ENCODE measurements at regions not wholly inside any gene's neighbourhood (a gene's known extent, or its start where the extent isn't known, plus 50 kb on each side); places are given as distances from the start of the nearest gene placed in this dataset.

DNA sequence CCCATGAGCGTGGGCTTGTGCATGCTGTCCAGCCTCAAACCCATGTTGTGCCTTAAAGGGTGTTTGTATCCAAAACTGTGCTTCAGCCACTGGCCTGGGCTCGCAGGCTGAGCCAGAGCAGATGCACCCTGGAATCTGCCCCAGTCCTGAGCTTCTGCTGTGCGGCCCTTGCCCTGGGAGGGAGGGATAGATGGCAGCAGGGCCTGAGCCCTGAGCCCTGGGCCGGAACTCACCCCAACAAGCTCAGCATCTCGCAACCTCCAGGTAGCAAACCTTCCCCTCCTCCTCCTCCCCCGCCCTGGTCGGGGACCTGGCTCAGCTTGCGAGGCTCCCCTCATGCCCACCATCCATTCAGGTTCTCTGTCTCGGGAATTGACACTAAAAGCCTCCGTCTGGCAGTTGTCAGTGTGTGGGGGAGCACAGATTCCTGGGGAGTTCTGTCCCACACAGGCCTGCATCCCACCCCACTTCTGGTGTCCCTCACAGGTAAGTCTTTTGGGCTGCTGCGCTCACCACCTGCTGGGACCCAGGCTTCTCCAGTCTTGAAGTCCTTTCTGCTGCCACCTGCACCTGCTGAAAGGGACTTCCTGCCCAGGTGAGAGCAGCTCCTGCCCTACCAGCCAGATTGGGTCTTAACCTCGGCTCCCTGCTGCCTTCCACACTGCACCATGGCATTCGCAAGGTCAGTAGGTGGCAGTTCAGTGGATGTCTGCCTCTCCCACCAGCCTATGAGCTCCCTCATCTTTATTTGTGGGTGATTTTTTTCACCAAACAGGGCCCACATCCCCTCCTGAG is 55.2 kb upstream of the OLFM1 start:
- ATAC-seq: no peak

DNA sequence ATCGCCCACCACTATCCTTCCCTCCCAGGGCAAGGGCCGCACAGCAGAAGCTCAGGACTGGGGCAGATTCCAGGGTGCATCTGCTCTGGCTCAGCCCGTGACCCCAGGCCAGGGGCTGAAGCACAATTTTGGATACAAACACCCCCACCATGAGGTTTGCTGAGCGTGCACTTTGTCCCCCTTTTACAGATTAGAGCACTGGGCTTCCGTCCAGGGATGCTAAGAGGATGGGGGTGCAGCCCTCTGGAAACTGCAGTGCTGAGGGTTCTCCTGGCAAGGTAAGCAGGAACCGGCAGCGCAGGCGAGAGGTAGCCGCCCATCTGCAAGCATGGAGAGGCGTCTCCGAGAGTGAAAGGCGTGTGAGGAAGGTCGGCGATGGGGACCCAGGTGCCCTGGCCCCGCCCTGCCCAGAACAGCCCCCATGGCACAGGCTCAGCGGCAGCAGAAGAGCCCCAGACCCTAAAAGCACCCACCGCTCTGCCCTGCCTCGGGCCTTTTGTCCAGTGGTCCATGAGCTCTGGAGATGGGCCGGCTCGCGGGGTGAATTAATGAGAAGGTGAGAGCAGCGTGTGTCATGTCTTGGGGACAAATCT is 54.5 kb upstream of the OLFM1 start:
- no peak for ATAC-seq

DNA sequence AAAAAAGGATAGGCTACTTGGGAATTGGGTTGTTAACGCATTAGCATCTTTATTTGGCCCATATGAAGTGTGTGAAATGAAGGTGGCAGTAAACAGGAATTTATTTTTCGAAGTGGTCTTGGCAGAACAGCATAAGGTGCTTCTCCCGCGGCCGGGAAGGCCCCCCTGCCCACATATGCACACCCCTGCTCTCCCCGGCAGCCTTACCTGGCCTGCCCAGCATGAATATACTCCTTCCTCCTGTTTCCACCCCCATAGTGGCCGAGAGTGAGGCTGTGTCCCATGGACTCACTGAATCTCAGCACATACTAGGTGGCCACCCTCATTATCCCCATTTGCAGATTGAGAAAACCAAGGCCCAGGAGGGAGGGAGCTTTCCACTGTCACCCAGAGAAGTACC is 54.0 kb upstream of the OLFM1 start:
- ATAC-seq: no peak

DNA sequence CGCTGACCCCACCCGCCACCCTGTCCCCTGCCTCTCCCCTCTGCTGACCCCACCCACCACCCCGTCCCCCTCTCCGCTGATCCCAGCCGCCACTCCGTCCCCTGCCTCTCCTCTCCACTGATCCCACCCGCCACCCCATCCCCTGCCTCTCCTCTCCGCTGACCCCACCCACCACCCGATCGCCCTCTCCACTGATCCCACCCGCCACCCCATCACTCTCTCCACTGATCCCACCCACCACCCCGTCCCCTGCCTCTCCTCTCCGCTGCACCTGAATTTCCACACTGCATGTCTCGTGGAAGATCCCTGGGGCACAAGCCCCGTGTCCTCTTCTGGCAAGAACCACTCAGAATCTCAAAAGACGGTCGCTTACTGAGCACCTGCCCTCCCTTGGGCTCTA is 53.4 kb upstream of the OLFM1 start:
- no peak for ATAC-seq

DNA sequence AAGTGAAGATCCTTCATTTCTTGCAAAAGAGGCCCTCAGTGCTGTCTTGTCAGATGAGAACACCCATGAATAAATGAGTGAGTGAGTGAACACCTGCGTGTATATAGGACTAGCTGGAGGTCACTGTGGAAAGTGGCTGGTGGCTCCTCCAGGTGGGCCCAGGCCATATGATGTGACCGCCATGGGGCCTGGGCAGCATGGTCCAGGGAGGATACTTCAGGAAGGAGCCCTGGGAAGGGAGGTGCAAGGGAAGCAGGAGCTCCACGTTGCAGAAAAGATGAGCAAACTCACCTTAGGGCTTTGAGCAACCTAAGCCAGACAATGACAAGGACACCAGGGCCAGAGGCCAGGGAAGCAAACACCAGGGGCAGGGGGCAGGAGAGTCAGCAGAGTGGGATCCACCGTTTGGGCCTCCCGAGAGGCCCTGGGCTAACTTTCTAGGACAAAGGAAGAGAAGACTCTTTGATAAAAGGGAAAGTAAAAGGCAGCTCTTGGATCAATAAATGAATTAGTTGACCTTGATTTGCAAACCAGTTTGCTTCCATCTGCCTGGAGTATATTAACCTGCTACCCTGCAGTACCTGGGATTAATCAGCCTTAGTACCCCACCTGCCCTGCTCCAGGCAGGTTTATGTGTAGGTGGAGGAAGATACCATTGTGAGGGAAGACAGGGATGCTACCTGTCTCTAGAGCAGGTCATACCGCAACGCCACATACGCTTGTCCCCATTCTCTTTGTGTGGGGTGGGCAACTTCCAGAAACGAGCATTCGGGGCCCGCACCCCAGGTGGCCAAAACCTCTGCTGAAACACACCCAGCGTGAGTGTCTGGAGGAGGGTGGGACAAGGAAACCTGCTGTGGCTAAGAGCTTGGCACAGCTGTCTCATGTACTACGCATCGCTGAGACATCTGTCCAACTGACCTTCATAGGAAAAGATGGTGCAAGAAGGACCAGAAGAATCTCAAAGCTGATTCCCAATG is 51.4 kb upstream of the OLFM1 start:
- no peak for ATAC-seq

DNA sequence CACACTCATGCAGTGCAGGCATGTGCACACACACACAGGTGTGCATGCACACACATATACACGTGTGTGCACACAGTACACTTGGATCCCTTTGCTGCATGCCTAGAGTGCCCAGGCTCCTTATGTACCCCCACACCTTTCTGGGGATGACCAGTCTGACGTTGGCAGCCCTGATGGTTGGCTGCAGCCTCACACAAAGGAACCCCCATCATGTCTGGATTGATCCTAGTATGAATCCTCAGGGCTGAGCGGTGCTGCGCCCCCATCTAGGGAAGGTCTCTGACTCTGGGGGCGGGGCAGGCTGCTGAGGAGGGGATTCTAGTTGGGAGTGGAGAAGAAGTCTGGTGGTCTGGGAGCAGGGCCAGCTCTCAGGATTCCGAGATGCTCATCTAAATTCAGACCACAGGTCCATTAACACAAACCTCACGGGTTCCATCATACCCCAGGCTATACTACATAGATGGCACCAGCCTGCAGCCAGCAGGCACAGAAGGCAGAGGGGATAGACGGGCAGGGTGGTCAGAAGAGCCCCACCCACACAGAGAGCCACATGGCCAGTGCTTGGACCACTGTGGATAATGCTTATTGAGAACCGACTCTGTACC is 50.5 kb upstream of the OLFM1 start:
- no peak for ATAC-seq

DNA sequence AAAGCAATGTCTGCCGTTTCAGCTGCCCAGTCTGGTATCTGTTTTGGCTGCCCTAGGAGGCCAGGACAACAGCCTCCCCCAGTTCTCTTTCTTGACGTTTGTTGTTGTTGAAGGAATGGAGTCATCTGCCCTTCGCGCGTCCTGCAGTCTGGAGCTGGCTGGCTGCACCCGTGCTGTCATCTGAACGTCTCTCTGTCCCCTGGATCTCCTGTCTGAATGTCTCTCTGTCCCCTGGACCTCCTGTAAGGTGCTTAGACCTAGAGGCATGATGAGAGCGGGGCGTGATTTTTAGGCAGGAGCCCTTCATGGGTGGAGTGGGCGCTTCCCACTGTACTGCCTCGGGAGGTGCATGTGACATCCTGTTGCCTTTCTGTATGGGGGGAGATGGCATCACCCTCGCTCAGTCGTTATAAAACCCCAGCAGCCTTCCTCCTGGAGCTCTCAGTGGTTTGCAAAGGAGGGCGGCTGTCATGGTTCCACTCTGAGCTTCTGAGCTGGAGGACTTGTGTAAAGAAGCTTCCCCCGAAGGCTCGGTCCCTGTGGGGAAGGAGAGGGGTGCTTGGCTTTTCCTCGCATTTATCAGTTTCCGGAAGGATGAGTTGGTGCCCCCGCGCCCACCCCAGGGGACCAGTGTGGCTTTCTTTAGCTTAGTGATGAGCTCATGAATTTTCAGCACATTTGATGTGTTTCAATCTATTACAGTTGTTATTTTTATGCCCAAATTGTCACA is 49.8 kb upstream of the OLFM1 start:
- no peak for ATAC-seq

All from esophagus mucosa (tissue), 1 donor.